Ishikawa (cell line): ENCODE measurements at regions not wholly inside any gene's neighbourhood (a gene's known extent, or its start where the extent isn't known, plus 50 kb on each side); places are given as distances from the start of the nearest gene placed in this dataset.

Experiments
- CEBPB ChIP-seq: IDR thresholded peaks from 2 replicates; pipeline ENCODE4 v1.6.1; 2012
- FOXM1 ChIP-seq: IDR thresholded peaks from 2 replicates; pipeline ENCODE4 v1.6.1; 2012; ENCODE audit warnings: low read depth, borderline replicate concordance
- NFIC ChIP-seq: IDR thresholded peaks from 2 replicates; pipeline ENCODE4 v1.6.1; 2012
- RAD21 ChIP-seq: IDR thresholded peaks from 2 replicates; pipeline ENCODE4 v1.6.1; 2012; ENCODE audit warnings: low read depth
- TAF1 ChIP-seq: IDR thresholded peaks from 2 replicates; pipeline ENCODE4 v1.6.1; 2012; ENCODE audit warnings: low read depth, mild to moderate bottlenecking
- YY1 ChIP-seq: IDR thresholded peaks from 2 replicates; pipeline ENCODE4 v1.6.1; 2012; ENCODE audit warnings: low read depth
- TF ChIP-seq, protein P1 (sequence below): IDR thresholded peaks from 2 replicates; pipeline ENCODE4 v1.6.1; 2012
- TF ChIP-seq, protein P2 (sequence below): IDR thresholded peaks from 2 replicates; pipeline ENCODE4 v1.6.1; 2012; ENCODE audit warnings: low read depth, mild to moderate bottlenecking

- TF ChIP-seq CEBPB, result no peak
- TF ChIP-seq YY1, result no peak
- no peak for TF ChIP-seq FOXM1
- TF ChIP-seq RAD21, result no peak
- TF ChIP-seq, protein P1, sequence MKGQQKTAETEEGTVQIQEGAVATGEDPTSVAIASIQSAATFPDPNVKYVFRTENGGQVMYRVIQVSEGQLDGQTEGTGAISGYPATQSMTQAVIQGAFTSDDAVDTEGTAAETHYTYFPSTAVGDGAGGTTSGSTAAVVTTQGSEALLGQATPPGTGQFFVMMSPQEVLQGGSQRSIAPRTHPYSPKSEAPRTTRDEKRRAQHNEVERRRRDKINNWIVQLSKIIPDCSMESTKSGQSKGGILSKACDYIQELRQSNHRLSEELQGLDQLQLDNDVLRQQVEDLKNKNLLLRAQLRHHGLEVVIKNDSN, result no peak
- no peak for TF ChIP-seq TAF1
- TF ChIP-seq, protein P2, sequence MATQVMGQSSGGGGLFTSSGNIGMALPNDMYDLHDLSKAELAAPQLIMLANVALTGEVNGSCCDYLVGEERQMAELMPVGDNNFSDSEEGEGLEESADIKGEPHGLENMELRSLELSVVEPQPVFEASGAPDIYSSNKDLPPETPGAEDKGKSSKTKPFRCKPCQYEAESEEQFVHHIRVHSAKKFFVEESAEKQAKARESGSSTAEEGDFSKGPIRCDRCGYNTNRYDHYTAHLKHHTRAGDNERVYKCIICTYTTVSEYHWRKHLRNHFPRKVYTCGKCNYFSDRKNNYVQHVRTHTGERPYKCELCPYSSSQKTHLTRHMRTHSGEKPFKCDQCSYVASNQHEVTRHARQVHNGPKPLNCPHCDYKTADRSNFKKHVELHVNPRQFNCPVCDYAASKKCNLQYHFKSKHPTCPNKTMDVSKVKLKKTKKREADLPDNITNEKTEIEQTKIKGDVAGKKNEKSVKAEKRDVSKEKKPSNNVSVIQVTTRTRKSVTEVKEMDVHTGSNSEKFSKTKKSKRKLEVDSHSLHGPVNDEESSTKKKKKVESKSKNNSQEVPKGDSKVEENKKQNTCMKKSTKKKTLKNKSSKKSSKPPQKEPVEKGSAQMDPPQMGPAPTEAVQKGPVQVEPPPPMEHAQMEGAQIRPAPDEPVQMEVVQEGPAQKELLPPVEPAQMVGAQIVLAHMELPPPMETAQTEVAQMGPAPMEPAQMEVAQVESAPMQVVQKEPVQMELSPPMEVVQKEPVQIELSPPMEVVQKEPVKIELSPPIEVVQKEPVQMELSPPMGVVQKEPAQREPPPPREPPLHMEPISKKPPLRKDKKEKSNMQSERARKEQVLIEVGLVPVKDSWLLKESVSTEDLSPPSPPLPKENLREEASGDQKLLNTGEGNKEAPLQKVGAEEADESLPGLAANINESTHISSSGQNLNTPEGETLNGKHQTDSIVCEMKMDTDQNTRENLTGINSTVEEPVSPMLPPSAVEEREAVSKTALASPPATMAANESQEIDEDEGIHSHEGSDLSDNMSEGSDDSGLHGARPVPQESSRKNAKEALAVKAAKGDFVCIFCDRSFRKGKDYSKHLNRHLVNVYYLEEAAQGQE, result no peak
- no peak for TF ChIP-seq NFIC
Measured at GRCh38 chr12:61095111-61095510, 1165.1 kb upstream of the USP15 start.
